GM18502 (cell line): ENCODE measurements at regions not wholly inside any gene's neighbourhood (a gene's known extent, or its start where the extent isn't known, plus 50 kb on each side); places are given as distances from the start of the nearest gene placed in this dataset.
"Not testable (repeated sequence)": the region's sequence is repeated elsewhere in the genome, so short reads cannot be mapped to it uniquely, and the experiment has no call there.

ENCODE experiments used
- ATAC-seq: cut with Tn5 transposase; IDR thresholded peaks from one replicate; pipeline ENCODE4 v1.9.1; 2021; ENCODE audit warnings: mild to moderate bottlenecking; ENCODE audit not compliant: unreplicated experiment, poor library complexity

GRCh38 chr4:181106398-181106797 is 1136.8 kb upstream of the TENM3 start:
- no peak for ATAC-seq

- ATAC-seq = no peak
Observed at GRCh38 chr4:181108237-181108636, 1135.0 kb upstream of the TENM3 start.

- no peak for ATAC-seq
Observed at GRCh38 chr4:181119186-181119585, 1124.0 kb upstream of the TENM3 start.

DNA sequence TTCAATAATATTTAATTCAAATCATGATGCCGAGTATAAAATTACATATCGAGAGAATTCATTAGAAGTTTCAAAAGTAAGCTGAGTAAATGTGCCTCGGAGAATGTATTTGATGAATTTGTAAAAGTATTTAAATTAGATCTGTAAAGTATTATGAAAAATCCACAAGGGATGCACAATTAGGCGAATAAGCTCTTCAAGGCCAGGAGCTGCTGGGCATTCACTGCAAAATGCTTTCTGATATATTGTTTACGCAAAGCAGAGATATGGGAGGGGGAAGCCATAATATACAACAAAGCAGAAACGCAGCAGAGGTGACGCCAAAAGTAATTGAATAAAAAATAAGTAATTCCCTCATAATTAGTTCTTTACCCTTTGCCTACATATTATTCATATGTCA is 1121.5 kb upstream of the TENM3 start:
- no peak for ATAC-seq

- no peak for ATAC-seq
Observed at GRCh38 chr4:181127171-181127570, 1116.0 kb upstream of the TENM3 start.

DNA sequence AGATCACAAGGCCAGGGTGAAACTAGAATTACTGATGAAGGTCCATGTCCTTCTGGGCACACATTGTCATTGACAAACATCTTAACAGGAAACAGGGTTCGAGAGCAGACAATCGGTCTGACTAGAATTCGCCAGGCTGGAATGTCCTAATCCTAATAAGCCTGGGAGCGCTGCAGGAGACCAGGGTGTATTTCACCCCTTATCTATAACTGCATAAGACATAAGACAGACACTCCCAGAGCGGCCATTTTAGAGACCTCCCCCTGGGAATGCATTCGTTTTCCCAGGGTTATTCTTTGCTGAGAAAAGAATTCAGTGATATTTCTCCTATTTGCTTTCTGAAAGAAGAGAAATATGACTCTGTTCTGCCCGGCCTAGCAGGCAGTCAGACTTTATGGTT is 1112.9 kb upstream of the TENM3 start:
- not testable (repeated sequence) for ATAC-seq

- no peak for ATAC-seq
Observed at GRCh38 chr4:181137351-181137750, 1105.9 kb upstream of the TENM3 start.

GRCh38 chr4:181138116-181138515 is 1105.1 kb upstream of the TENM3 start:
- no peak for ATAC-seq

GRCh38 chr4:181140037-181140603 is 1103.1 kb upstream of the TENM3 start:
- ATAC-seq = no peak

DNA sequence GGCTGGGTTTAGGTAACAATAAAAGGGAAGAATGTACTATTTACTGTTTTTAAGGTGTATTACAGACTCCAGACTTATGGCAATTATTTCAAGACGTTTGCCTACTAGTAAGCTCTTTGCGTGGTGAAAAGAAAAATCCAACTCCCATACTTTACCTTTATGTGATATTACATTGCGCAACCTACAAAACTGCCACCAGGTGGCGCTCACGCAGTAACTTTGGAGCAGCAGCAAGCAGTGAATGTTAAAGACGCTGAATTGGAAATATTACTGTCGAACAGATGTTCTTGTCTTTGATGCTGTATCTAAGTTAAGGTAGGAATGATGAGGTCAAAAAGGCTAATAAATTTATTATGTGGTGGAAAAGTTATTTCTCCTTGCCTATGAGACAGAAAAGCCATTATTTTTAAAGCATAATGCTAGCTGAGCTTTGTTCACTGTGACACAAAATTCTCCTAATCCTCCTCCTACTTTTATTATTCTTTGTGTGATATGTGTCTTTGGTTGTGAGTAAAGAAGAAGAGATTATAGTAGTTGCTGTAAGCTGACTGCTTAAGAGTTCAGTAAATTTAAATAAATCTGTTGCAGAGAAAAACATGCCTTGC is 1099.8 kb upstream of the TENM3 start:
- peak; percentile 89 for ATAC-seq

DNA sequence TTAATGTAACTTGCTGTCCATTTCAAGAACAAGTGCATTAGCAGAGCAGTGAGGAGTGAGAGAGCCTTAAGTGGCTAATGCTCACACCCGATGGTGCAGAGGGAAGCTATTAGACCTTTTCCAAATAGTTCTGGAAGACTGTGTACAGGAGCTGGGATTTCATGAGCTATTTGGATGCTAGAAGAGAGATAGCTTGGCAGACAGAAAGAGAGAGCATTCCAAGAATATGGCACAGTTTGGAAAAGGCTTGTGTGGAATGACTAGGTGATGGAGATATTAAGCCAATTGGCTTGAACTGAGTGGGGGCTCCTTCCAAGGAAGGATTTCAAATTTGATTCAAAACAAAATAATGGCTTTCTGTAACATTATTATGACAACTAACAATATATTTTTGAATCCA is 1097.2 kb upstream of the TENM3 start:
- ATAC-seq = no peak

DNA sequence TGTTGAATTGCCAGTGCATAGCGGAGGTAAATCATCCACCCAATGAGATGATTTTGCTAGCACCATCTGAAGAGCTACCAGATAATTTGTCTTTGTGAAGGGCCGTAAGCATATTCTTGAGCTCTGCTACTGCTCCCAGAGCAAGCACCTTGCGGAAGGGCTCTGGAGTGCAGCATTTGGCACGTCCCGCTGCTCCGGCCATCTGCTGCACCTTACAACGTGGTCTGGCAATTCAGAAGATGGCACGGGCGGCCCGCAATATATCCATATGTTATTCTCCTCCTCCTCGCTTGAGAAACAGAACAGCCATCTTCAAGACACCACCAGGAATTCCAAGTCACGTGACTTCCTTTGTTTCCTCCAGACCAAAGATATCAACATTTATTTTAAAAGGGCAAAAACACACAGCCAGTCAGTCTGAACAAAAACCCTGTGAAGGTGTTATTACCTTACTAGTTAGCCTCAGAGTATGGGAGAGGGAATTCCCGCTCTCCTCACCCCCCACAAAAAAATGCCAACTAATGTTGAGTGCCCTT is 1095.7 kb upstream of the TENM3 start:
- ATAC-seq = no peak

DNA sequence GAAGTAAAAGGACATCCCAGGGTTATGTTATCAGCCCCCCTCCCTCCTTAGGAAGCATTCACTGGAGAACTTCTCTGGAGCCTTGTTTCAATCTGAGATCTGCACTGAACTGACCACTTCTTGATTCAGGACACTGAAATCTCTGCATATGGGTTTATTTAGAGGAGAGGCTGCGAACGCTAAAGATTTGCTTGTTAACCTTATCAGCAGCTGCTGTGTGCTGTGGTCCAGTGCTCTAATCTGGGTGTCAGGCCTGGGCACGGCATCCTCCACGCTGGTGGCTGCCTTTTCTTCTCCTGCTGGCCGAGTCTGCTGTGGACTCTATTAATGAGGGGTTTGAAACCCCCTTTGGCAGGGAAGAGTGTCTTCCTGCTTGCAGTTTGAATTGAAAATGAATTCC is 1094.7 kb upstream of the TENM3 start:
- ATAC-seq = no peak

GRCh38 chr4:181150191-181150590 is 1093.0 kb upstream of the TENM3 start:
- ATAC-seq = no peak

DNA sequence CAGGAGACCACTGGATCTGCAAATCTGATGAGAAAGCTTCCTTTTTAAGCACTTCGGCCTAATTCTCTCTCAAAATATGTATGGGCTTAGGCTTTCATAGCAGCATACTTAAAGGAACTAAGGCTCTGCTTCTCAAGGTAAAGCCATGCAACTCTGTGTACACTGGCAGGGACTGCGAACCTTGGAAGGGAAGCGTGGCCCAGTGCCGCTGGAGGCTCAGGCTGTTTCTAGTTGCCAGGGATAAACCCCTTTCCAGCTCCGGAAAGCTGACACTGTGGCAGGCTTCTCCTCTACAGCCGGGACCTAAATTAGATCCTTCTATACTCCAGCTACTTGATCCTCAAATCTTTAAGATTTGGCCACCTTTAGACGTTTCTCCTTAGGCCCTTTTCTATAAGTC is 1091.3 kb upstream of the TENM3 start:
- ATAC-seq = no peak

- ATAC-seq = no peak
Observed at GRCh38 chr4:181157647-181158046, 1085.6 kb upstream of the TENM3 start.

DNA sequence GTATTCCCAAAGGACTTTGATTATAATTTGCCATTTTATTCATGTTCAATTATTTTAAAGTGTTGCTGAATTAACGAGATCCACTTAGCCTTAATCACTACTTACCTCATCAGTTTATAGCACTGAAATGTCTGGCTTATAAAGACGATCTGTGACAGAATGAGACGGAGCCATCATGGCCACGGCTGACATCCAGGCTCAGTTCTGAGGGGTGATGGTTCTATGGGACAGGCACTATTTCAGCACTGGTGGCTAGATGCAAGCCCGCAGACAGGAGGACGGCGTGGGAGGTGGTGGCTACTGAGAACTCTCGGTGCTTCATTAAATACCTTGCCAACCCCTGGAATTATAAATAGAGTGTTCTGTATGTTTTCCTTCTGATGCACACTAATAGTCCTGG is 1084.2 kb upstream of the TENM3 start:
- no peak for ATAC-seq

DNA sequence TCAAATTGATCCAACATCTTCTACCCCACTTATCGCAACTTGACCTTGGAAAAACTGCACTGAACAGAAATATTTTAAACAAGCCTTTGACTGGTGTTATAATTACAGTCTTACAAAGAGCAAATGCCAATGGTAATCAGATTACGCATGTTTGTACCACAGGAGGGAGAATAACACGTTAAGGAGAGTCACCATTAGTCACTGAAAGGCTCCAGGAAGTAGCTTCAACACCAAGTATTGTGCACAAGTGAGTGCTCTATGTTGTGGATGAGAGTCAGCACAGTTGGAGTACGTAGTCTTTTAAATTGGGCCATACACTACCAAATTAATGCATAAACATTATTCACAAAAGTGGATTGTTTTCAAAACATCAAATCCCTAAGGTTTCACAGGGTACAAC is 1081.5 kb upstream of the TENM3 start:
- no peak for ATAC-seq

DNA sequence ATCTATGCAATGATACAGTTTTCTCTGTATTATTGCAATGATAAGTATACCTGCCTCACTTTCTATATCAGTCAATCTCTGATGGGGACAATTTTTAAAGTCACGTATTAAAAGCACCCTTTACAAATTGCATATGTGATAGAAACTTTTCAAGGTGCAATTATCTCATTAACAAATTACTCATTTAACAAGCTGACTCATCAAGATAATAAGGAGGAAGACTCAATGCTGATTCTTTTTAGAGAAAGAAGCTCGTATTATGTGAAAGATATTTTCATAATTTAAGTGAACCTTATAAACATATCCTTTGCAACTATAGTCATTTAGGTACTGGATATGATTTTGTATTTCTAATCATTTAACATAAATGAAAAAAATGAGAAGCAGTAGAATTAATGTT is 1080.9 kb upstream of the TENM3 start:
- no peak for ATAC-seq

GRCh38 chr4:181162676-181163075 is 1080.5 kb upstream of the TENM3 start:
- no peak for ATAC-seq

DNA sequence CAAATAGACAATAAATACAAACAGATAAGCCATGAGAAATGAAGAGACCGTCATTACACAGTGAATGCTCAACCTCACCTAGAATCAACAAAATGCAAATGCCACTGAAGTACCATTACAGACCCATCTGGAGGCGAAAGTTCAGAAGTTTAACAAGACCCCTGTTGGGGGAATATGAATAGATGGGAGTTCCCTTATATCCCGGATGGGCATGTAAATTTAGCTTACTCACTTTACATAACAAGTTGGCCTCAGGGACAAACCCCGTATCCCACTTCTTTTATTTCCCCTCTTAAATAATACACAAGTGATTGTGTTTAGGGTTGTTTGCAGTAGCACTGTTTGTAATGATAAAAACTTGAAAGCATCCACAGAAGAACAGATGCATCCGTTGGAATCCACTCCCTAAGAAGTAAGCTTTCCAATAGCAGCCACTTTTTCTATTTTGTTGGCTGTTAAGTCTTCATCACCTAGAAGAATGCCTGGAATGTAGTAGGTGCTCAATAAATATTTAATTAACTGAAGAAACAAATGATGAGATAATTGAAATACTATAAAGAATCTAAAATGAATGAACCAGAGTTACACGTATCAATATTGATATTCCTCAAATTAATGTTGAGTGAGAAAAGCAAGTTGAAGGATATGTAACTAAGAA is 1076.3 kb upstream of the TENM3 start:
- ATAC-seq = no peak
